HG03354 (cell line): ENCODE measurements at regions not wholly inside any gene's neighbourhood (a gene's known extent, or its start where the extent isn't known, plus 50 kb on each side); places are given as distances from the start of the nearest gene placed in this dataset.

Source experiments
- ATAC-seq: cut with Tn5 transposase; IDR thresholded peaks from one replicate; pipeline ENCODE4 v1.9.1; 2021; ENCODE audit warnings: mild to moderate bottlenecking; ENCODE audit not compliant: unreplicated experiment, poor library complexity, severe bottlenecking

GRCh38 chr16:85344502-85345128 is 232.3 kb upstream of the CIBAR2 start:
- no peak for ATAC-seq

- no peak for ATAC-seq
Observed at GRCh38 chr16:85345129-85345639, 232.9 kb upstream of the CIBAR2 start.

GRCh38 chr16:85346404-85347212 is 234.3 kb upstream of the CIBAR2 start:
- no peak for ATAC-seq

- no peak for ATAC-seq
Observed at GRCh38 chr16:85347213-85347591, 234.9 kb upstream of the CIBAR2 start.

- ATAC-seq, result no peak
Observed at GRCh38 chr16:85348065-85348840, 236.0 kb upstream of the CIBAR2 start.

GRCh38 chr16:85348911-85349334 is 236.7 kb upstream of the CIBAR2 start:
- ATAC-seq, result no peak

- no peak for ATAC-seq
Observed at GRCh38 chr16:85349365-85350145, 237.3 kb upstream of the CIBAR2 start.

GRCh38 chr16:85350146-85350728 is 238.0 kb upstream of the CIBAR2 start:
- no peak for ATAC-seq

GRCh38 chr16:85350973-85351372 is 238.7 kb upstream of the CIBAR2 start:
- no peak for ATAC-seq

- no peak for ATAC-seq
Observed at GRCh38 chr16:85353013-85353412, 240.7 kb upstream of the CIBAR2 start.

- no peak for ATAC-seq
Observed at GRCh38 chr16:85353839-85354685, 241.8 kb upstream of the CIBAR2 start.

- no peak for ATAC-seq
Observed at GRCh38 chr16:85354686-85355514, 242.6 kb upstream of the CIBAR2 start.

- no peak for ATAC-seq
Observed at GRCh38 chr16:85355515-85355837, 243.2 kb upstream of the CIBAR2 start.

GRCh38 chr16:85356157-85356556 is 243.9 kb upstream of the CIBAR2 start:
- no peak for ATAC-seq

GRCh38 chr16:85357323-85357722 is 245.1 kb upstream of the CIBAR2 start:
- ATAC-seq, result no peak

GRCh38 chr16:85357924-85358505 is 245.7 kb upstream of the CIBAR2 start:
- ATAC-seq, result no peak

- ATAC-seq, result no peak
Observed at GRCh38 chr16:85358704-85359146, 246.5 kb upstream of the CIBAR2 start.
